Activated CD4-positive, CD25-positive, alpha-beta regulatory T cell treated with anti-CD3 and anti-CD28 coated beads, Interleukin-2, amount 50 U/mL, for 72 hours (primary cell): ENCODE measurements at regions not wholly inside any gene's neighbourhood (a gene's known extent, or its start where the extent isn't known, plus 50 kb on each side); places are given as distances from the start of the nearest gene placed in this dataset.

Experiments used
- DNase-seq: peaks from one replicate; pipeline ENCODE4 v3.0.0; 2021

DNA sequence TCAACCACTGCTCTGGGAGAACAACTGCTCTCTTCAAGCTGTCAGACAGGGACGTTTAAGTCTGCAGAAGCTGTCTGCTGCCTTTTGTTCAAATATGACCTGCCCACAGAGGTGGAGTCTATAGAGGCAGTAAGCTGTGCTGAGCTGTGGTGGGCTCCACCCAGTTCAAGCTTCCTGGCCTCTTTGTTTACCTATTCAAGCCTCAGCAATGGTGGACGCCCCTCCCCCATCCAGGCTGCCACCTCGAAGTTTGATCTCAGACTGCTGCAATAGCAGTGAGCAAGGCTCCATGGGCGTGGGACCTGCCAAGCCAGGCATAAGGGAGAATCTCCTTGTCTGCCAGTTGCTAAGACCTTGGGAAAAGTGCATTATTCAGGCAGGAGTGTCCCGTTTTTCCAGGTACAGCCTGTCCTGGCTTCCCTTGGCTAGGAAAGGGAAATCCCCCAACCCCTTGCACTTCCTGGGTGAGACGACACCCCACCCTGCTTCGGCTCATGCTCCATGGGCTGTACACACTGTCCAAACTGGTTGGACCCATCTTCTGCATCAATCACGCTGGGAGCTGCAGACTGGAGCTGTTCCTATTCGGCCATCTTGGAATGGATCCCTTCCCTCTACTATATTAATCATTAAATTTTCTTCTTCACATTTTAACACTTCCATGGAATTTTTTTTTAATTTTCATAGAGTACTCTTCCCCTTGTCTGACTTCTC is 167.0 kb upstream of the UBE2E2 start:
- no peak for DNase-seq

DNA sequence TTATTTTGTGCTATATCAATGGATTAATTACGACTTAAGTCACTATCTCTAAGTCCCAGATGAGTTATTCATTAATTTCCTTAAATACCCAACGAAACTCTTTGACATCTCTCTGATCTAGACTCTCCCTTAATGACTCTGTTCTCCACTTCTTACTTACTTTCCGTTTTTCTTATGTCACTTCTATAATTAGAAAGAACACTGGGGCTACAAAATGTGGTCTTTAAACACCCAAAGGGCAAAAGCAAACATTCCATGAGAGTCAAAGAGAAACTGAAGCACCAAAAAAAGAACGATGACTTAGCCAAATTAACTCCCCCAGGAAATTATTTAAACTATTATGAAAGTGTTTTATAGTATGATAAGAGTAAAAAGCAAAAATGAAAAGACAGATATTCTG is 166.4 kb upstream of the UBE2E2 start:
- DNase-seq = no peak

DNA sequence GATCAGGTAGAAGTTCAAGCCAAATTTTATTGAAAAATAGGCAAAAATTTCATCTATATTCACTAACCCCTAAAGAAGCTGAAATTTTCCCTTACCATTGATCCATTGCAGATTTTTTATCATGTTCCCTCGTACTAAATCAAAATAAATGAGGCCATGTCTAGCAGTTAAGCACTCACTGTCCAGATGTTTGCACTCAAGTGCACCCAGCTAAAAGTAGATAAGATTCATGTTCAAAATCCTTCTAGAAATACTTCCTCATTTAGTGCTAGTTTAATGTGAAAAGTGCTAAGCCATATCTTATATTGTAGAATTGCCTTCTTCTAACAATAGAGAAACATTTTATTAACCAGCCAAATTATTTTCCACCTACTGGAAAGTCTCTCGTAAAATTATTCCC is 164.7 kb upstream of the UBE2E2 start:
- no peak for DNase-seq

DNA sequence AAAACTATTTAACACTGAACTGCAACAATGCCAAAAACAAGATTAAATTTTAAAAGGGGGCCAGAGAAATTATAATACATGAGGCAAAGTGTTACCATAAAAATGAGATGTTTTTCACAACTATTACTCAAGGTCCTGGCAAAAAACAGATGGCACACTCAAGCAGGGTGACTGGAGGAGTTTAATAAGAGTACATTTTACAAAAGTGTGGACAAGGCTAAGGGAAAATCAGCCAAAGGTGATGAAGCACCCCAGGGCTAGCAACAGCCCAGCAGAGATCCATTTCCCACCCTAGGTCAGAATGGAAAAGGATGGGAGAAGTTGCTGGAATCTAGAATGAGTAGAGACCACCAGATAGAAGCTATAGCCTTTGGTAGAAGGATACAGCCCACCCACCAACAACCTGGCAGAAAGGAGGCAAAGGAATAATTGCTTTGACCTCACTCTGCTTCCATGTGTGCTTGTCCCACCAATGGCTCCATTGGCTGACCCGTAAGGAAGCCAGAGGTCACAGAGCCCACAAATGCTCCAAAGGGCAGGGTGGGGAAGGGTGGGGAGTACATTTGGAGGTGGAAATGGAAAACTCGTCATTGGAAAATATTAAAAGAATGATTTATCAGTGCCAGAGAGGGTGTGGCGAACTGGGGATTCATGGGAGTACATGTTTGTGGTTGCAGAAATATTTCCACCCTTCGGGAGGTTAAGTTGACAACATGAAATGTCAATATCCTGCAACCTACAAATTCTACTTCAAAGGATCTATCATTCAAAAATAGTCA is 161.0 kb upstream of the UBE2E2 start:
- DNase-seq = no peak

DNA sequence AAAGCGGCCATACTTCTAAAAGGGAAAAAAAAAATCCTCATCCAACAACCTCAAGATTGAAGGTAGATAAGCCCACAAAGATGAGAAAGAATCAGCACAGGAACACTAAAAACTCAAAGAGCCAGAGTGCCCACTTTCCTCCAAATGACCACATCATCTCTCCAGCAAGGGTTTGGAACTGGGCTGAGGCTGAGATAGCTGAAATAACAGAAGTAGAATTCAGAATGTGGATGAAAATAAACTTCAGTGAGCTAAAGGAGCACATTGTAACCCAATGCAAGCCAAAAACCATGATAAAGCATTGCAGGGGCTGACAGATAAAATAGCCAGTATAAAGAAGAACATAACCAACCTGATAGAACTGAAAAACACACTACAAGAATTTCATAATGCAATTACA is 158.7 kb upstream of the UBE2E2 start:
- no peak for DNase-seq

DNA sequence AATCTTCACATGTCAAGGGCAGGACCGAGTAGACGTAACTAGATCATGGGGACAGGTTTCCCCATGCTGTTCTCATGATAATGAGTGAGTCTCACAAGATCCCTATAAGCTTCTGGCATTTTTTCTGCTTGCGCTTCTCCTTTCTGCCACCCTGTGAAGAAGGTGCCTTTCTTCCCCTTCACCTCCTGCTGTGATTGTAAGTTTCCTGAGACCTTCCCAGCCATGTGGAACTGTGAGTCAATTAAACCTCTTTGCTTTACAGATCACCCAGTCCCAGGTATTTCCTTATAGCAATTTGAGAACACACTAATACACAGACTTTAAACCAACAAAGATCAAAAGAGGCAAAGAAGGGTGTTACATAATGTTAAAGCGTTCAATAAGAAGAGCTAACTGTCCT is 156.6 kb upstream of the UBE2E2 start:
- DNase-seq = no peak

DNA sequence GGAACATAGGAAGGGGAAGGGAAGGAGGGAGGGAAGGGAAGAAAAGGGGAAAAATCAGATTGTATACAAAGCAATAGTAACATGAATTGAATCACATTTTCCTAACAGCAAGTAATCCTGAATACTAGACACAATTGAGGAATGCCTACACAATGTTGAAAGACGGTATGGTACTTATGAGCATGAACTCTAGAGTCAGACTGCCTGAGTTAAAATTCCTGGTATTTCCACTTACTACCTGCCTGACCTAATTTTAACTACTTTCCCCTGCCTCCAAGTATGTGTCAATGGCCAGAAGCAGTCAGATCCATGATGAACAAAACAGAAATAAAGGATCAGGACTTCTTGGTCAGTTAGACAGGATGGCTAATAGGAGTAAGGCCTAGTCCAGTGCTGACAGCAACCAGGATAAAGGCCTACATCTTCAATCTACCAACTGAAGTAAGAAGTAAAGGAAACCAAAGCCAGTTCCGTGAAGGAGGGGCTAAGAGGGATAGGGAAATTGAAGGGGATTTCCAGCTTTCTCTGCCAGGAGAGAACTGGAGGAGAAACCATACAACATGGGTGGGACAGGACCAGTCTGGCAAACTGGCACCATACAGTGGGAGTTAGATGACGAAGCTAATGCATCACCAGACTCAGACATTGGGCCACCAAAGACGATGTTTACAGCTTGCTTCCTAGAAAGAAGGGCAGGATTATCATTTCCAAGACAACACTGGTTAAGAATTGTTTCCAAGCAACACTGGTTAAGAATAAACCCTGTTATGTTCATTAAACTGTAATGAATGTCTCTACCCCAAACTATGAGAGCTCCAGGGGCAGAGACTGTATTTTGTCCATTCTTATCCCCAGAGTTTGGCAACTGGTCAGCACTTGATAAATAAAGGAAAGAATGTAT is 151.6 kb upstream of the UBE2E2 start:
- no peak for DNase-seq

DNA sequence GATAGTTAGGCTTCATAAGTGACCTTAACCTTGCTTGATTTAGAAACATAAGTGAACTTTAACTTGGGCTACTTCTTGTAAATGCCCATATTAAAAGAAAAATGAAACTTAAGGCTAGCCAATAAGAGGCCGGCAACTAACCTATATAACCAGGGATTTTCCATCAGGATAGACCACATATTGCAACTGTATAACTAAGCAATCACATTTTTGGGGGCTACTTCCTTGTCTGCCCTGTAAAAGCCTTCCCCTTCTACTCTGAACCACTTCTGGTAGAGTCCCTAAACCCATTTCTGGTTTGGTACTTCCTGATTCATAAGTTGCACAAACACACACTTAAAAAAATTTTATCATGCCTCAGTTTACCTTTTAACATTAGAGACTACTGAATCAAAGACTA is 150.9 kb upstream of the UBE2E2 start:
- no peak for DNase-seq

DNA sequence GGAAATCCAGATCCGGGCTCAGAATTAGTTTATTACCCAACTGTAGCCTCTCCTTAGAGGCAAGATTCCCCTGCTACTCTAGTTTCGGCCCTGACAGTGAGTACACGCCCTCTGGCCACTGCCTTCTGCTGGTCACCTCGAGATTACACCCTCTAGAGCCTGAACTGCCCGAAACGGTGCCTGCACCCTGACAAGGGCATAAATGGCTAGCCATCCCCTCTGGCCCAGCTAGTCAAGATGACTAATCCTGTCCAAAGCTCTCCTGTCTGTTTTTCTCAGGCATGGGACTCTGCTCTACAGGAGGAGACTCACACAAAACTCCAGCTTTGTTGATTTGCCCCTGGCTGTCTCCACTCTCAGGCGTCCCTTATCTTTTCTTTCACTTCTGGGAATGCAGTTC is 150.5 kb upstream of the UBE2E2 start:
- no peak for DNase-seq

DNA sequence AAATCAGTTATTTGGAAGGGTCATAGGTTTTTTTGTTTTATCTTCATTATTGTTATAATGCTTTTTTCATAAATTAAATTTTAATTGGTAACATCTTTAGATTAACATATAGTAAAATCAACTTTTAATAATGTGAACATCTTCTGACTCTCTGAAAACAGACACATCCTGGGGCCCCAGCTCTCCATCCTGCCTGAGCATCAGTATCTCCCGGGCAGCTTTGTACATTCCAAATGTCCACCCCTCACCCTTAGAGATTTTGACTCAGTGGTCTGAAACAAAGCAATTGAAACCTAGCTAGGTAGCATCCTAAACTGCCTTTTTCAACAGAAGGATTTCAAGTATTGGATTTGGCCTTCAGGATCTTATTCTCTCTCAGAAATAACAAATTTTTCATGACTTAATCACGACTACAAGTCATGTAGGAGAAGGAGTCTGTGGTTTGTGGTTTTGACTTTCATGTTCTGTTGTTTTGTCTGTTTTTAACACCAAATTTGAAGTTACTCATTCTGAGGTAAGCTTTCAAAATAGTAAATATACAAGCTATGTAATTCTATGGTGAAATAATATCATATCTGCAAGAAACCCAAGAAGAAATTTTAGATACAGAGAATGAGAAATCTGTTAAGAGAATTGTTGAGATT is 147.3 kb upstream of the UBE2E2 start:
- DNase-seq = no peak

DNA sequence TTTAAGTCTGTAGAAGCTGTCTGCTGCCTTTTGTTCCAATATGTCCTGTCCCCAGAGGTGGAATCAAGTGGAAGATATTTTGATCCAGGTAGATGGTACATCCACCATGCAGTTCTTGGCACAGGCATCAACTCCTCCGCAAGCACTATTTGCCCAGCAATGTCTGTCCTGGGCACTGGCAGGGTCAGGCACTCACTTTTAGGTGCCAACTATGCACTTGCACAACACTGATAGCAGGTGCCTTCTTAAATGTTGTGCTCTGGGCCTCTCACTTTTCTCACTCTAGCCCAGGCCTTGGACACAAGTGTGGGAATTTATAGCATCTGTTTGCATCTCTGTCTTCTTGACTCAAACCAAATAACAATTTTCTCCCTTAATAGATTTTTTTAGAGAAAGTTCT is 140.5 kb upstream of the UBE2E2 start:
- no peak for DNase-seq

DNA sequence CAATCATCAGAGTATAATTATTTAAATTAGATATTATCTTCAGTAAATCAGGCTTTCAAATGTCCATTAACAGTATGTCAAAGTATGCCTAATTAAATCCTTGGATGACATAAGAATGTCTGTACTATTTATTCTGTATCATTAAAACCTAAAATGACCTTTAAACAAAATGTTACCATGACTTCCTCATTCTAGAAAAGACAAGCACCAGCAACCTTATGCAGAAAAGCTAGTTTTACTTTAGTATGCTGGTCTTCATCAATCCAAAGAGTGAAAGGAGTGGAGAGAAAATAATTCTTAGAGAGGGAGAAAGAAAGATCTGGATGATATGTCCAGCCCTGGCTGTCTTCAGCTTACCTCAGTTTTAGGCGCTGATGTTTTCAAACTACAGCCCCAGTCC is 140.1 kb upstream of the UBE2E2 start:
- DNase-seq = no peak

DNA sequence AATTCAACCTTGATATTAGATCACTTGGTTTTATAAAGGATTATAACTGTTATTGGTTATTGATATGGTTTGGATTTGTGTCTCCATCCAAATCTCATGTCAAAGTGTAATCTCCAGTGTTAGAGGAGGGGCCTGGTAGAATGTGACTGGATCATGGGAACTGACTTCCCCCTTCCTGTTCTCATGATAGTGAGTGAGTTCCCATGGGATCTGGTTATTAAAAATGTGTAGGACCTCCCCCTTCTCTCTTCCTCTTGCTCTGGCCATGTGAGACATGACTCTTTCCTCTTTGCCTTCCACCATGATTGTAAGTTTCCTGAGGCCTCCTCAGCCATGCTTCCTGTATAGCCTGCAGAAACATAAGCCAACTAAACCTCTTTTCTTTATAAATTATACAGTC is 136.0 kb upstream of the UBE2E2 start:
- no peak for DNase-seq

DNA sequence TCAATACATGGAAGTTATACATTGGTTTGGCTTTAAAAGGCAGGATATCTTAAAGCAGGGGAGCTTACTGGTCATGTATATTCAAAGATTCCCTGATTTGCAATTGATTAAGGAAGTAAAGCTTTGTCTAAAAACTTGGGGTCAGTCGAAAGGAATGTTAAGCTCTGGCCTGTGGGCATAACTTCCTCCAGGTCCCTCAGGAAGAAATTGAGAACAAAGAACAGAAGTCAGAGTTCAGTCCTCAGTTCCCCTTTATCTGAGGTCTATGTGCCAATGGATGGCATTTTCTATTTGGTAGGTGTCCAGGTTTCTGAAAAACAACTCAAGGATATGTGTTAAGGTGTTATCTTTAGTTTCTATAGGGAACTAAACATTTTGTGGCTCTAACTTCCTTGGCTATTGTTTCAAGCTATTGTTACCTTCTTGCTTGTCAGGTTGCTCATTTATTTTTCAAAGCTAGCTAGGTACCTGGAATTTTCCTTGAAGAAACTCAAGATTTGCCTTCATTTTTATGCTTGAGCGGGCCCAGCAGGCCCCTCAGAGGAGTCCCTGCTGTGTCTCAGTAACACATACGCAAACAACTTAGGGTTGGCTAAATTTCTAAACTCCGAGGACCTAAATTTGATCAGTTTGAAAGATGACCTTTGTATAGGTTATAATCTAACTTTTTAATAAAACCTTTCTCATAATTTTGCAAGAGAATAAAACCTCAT is 135.0 kb upstream of the UBE2E2 start:
- DNase-seq = no peak

DNA sequence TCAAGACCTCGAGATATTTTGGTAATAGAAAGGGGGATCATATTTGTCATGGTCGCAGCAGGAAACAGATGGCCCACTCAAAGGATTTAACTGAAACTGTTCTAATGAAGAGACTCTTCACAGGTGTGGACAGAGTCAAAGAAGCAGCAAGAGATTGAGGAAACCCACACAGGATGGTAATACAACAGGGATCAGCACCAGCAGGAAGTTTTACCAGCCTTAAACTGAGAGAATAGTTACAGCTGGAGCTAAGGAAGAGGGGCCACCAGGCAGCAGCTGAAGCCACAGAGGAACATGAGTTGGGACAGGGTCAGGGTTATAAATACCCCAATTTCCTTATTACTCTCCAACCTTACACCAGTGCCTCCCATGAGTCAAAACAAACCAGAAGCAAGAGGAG is 131.8 kb upstream of the UBE2E2 start:
- DNase-seq = no peak

DNA sequence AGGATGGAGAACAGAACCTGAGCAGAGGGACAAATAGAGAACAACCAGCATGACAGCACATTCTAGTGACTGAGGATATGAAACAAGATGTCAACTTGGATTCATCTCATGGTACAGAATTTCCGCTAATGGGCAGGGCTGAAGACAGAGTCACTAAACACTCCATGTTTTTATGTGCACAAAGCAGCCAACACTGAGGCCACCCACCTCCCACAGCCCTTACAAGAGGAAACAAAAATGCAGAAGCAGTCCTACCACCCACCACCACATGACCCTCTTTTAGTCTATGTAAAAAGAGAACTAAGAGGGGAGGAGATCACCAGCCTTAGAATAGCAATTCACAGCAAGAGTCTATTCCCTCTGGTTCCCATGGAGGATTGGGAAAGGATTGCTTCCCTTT is 131.4 kb upstream of the UBE2E2 start:
- no peak for DNase-seq

DNA sequence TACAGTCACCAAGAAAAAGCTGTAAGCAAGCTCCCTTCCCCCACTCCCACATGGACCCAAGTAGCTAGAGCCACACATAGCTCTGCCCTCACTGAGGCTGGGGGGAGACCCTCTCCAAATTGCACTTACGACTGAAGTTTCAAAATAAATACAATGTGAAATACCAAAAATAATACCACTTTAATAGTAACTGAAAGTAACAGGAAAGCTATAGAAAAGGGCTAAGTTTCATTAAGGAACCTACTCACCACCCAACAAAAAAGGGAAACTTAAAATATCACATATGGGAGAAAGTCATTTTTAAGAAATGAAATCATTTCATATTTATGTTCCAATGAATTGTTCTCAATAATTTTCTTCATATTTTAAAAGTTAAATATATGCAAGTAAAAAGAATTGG is 130.4 kb upstream of the UBE2E2 start:
- no peak for DNase-seq

DNA sequence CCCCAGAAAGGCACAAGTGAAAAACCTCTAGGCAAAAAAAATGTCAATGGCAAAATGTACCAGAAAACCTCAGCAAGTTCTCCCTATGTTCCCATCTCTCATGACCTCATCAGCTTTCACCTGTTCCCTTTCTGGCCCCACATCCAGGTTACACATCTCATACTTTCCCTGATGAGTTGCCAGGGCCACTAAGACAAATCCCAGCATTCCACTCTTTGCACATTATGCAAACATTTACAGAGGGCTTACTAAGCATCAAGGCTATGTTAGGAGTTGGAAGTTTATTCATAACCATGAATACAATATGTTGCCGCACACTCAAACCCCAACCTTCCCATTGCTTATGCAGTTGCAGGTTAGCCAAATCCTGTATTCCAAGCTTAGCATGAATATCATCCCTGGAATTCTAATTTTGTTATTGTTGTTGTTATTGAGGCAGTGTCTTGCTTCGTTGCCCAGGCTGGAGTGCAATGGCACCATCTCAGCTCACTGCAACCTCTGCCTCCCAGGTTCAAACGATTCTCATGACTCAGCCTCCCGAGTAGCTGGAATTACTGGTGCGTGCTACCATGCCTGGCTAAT is 129.3 kb upstream of the UBE2E2 start:
- DNase-seq = no peak

DNA sequence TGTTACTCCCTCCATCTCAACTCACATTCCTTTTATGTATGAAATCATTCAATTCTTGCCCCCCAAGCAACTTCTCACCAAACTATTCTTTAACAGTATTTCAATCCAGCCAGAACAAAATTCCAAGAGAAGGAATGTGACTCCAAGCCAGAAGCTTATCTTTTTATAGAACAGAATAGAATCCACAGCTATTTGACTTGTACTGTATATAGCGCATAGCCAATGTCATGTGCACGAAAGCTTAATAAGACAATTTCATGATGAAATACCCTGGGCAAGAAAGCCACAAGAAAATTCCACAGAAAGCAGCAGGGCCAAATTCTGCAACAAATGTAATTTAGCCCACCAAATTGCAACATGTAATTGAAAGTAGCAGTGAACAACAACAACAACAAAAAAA is 127.6 kb upstream of the UBE2E2 start:
- no peak for DNase-seq

DNA sequence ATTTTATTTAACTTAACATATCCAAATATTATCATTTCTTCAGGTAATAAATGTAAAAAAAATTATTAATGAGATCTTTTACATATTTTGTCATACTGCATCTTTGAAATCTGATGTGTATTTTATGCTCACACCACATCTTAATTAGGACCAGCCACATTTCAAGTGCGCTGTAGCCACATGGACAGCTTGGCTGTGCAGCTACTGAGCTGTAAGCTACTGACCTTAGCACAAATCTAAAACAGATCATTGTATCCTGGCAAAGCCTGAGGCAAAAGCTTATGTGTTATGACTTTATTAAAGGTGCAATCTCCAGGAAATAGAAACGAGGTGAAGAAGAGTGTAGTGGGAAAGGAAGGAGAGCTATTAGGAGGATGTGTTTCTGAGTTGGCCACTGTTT is 126.7 kb upstream of the UBE2E2 start:
- no peak for DNase-seq

DNA sequence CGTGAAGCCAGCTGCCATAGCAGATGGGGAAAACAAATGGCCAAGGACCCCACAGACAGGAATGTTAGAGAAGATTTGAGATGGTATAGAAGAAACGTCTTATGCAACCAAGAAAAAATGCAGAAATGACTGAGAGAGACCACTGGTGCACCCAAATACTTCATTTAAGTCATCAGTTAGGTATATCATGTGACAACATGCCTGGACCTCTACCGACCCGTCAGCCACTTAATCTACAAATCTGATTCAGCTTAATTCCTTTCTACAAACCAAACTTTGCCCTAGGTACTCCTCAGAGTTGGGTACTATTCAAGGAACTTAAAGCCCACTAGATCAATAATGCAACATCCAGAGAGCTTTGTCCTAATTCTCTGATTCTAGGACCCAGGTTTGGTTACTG is 126.0 kb upstream of the UBE2E2 start:
- no peak for DNase-seq

DNA sequence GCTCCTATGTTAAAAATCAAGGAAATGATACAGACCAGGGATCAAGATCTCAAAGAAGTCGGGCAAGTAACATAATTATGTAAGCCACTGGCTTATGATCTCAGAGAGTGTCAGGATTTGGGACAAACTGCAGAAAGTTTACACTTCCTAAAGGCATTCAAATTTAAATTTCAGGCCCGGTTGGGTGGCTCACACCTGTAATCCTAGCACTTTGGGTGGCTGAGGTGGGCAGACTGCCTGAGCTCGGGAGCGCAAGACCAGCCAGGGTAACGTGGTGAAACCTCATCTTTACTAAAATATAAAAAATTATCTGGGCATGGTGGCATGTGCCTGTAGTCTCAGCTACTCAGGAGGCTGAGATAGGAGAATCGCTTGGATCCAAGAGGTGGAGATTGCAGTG is 124.4 kb upstream of the UBE2E2 start:
- DNase-seq = no peak
